ENCODE measurements at regions not wholly inside any gene's neighbourhood (a gene's known extent, or its start where the extent isn't known, plus 50 kb on each side); places are given as distances from the start of the nearest gene placed in this dataset.
A peak's percentile ranks its signal among the peaks of the same experiment; 100 is the strongest.

DNA sequence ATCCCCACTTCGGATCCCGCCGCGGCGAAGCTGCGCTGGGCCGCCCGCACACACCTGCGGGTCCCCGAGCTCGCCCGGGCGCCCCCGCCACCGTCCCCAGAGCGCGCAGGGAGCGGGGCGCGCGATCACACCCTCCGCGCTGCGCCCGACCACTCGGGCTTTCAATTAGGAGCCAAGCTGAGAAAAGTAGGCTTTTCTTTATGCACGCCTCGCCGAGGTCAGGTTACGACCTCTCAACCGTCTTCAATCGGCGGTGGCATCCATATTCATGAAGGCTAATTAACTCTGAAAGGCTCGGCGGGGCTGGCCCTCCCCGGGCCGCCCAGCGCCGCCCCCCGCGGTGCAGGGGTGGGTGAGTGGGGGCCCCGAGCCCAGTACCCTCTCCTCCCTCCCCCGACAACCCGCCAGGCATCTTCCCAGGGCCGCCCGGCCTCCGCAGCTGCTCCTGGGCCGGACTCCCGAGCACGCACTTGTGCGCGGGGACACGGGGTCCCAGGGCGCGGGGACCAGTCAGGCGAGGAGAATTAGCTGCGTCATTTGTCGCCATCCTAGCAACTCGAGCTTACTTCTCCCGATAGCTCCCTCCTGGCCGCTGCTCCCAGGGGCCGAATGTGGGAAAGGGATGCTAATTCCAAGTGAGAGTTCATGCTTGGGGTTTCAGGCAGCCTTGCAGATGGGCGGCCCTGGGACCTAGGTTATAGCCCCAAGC is 155.5 kb upstream of the LYZL2 start:
- peak; percentile 24 for DNase-seq (ENCODE audit: low spot score)
- TF ChIP-seq, protein P1, sequence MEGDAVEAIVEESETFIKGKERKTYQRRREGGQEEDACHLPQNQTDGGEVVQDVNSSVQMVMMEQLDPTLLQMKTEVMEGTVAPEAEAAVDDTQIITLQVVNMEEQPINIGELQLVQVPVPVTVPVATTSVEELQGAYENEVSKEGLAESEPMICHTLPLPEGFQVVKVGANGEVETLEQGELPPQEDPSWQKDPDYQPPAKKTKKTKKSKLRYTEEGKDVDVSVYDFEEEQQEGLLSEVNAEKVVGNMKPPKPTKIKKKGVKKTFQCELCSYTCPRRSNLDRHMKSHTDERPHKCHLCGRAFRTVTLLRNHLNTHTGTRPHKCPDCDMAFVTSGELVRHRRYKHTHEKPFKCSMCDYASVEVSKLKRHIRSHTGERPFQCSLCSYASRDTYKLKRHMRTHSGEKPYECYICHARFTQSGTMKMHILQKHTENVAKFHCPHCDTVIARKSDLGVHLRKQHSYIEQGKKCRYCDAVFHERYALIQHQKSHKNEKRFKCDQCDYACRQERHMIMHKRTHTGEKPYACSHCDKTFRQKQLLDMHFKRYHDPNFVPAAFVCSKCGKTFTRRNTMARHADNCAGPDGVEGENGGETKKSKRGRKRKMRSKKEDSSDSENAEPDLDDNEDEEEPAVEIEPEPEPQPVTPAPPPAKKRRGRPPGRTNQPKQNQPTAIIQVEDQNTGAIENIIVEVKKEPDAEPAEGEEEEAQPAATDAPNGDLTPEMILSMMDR (conservative IDR thresholded peaks at IDR 0.05; ENCODE audit: low read depth) = no peak
- POLR2A ChIA-PET (ENCODE audit: low non-redundant PET) = no interaction called here
- H3K27ac ChIP-seq = no peak overlapping the region; the same call in 1 of the 2 replicates
- CTCF ChIA-PET = interaction anchor here (0.5 to 0.7 kb wide), 3 partner anchors 20 to 693 kb away, joined by 3 to 4 read pairs (median 3); no protein-coding TSS in a partner anchor

DNA sequence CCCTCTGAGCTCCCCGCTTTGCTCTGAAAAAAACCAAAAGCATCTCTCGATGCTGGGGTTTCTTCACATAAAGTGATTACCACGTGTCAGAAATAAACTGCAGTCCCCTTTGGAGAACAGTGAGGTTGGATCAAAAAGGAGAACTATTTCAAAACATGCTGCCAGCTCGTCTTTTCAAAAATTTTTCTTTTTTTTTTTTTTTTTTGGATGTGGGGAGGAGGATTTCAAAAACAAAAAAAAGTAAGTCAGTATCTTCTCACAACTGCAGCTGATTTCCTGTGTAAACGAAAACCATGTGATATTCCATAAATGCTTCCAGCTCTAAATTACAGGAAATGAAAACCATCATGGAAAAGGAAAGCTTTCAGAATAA is 155.0 kb upstream of the LYZL2 start:
- no peak for DNase-seq (ENCODE audit: low spot score)
- ChIA-PET CTCF (interaction anchor here (0.5 to 0.7 kb wide), 4 partner anchors 20 to 1477 kb away, joined by 3 to 4 read pairs (median 3); no protein-coding TSS in a partner anchor), POLR2A (ENCODE audit: low non-redundant PET) (no interaction called here)
- TF ChIP-seq, protein P1 (conservative IDR thresholded peaks at IDR 0.05; ENCODE audit: low read depth) = no peak
- H3K27ac ChIP-seq = no peak overlapping the region

DNA sequence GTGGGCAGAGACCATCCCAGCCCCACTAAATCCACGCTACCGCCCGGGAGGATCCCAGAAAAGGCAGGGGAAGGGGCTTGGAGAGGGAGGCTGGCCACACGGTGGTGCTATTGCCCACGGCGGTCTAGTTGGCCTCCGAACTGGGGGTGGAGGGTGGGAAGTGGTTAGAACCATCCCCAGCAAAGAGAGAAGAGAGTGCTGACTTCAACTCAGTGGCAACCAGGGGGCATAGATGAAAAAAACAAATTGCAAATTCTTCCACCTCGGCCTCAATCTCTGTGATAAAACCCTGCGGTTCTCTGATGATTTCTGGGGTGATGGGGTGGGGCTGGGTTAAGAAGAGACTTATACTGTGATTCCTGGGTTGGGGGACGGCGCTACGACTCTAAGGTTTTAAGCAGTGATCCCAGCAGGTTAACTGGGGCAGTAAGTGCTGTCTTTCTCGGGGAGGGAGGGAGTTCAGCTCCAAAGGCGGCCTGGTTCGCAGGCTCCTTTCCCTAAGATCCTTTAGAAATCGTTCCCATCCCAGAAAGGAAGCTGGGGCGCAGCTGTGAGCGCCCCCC is 154.5 kb upstream of the LYZL2 start:
- no peak overlapping the region for H3K27ac ChIP-seq
- ChIA-PET CTCF (interaction anchor here (0.6 to 1.0 kb wide), 7 partner anchors 10 to 1478 kb away, joined by 3 to 4 read pairs (median 3); no protein-coding TSS in a partner anchor), POLR2A (ENCODE audit: low non-redundant PET) (no interaction called here)

DNA sequence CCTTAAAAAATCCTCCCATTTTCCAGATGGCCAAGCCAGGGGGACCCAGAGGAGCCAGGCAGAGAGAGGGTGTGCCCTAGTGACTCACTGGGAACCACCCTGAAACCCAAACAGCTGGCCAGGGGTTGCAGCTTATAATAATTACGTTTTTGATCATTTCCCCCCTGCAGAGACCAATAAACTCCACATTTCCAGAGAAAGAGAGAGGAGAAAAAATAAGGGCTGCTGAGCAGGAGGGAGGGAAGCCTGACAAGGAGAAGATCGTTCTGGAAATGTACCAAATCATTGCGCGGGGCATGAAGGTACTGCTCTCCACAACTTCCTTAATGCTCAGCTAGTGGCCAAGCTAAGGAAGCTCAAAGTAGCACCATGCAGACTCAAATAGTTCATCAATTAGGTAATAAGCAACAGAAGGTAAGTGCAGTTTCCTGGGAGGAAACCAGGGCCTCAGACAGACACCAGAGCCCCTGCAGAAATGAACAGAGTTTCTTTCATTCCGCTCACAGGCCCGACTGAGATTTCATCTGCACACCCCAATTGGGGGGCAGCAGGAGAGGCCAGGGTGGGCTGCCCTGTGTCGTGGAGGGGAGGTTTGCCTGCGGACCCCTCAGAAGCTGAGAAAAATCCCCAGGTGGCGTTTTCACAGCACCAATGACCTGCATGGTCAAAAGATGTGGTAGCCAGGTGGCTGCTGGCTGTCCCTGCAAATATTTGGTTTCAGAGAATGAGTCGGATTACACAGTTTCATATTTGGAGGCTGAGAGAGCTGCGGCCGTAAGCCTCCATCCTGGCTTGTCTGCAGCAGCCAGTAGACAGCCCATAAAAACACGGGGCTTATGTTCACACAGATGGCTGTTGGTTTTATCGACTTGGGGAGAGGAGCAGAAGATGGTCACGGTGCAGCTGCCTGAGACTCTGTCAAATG is 153.2 kb upstream of the LYZL2 start:
- TF ChIP-seq, protein P1 (conservative IDR thresholded peaks at IDR 0.05; ENCODE audit: low read depth) = no peak
- DNase-seq (ENCODE audit: low spot score) = no peak
- POLR2A ChIA-PET (ENCODE audit: low non-redundant PET) = no interaction called here
- CTCF ChIA-PET = interaction anchor here (0.6 to 1.0 kb wide), 6 partner anchors 9 to 1026 kb away, joined by 3 to 5 read pairs (median 4); no protein-coding TSS in a partner anchor
- no peak overlapping the region for H3K27ac ChIP-seq

More for the DNA sequence above, 154.5 kb upstream of the LYZL2 start:
- DNase-seq (ENCODE audit: low spot score) = peak; percentile 76
- TF ChIP-seq, protein P1 (conservative IDR thresholded peaks at IDR 0.05; ENCODE audit: low read depth) = peak; percentile 88

DNA sequence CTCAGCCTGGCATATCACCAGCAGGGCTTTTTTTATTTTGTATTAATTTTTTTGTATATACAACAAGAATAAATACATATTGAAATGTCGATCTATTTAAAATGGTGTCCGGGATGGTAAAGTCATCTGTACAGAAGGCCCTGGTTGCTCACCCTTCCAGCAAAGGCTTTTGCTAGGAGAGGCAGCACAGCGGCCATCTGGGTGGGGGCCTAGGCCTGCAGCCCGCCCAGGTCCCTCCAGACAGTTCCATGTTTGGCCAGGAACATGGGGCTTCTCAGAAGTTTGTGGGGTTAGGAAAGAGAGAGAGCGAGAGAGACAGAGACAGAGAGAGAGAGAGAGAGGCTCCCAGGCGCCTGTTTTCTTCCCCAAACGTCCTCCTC is 152.6 kb upstream of the LYZL2 start:
- no peak overlapping the region for H3K27ac ChIP-seq
- no peak for DNase-seq (ENCODE audit: low spot score)
- TF ChIP-seq, protein P1 (conservative IDR thresholded peaks at IDR 0.05; ENCODE audit: low read depth) = no peak
- POLR2A ChIA-PET (ENCODE audit: low non-redundant PET) = no interaction called here
- CTCF ChIA-PET = no interaction called here

DNA sequence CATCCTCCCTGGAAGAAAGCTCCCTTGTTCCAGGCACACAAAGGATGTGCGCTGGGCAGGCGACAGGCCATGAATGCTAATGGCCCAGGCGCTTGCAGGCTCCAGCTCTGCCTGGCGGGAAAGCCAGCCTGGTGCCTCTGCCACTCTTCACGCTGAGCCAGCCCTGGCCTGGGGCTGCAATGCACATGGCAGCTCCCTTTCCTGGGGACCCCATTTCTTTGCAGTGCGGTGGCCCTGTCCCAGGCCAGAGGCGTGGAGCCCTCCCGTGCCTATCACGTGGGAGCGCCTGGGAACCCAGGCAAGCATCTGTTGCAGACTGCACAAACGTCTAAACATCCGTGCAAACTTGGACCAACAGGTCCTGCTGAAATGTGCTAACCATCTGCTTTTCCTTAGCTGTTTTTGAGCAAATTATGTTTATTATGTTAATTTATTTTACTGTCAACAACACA is 152.1 kb upstream of the LYZL2 start:
- no peak overlapping the region for H3K27ac ChIP-seq
- ChIA-PET POLR2A (ENCODE audit: low non-redundant PET) (no interaction called here), CTCF (no interaction called here)
- TF ChIP-seq, protein P1 (conservative IDR thresholded peaks at IDR 0.05; ENCODE audit: low read depth) = no peak
- no peak for DNase-seq (ENCODE audit: low spot score)

All from RWPE1 (cell line).